K562 (cell line): ENCODE measurements at regions not wholly inside any gene's neighbourhood (a gene's known extent, or its start where the extent isn't known, plus 50 kb on each side); places are given as distances from the start of the nearest gene placed in this dataset.

Experiments
- EZH2 ChIP-seq: IDR thresholded peaks from 2 replicates; pipeline ENCODE4 v1.6.1; 2012; ENCODE audit warnings: low read depth, mild to moderate bottlenecking, inconsistent platforms, low read length, borderline replicate concordance
- XRCC4 ChIP-seq: IDR thresholded peaks from one replicate; pipeline ENCODE4 v1.6.1; 2011; ENCODE audit not compliant: insufficient read depth, insufficient read length; ENCODE audit errors: extremely low read depth
- ZSCAN32 ChIP-seq: fragments of 450-650 bp; formaldehyde crosslinking; IDR thresholded peaks from 2 replicates; pipeline ENCODE4 v1.4.0; 2020; ENCODE audit warnings: mild to moderate bottlenecking, moderate library complexity
- TF ChIP-seq, protein P1 (sequence below), 3 experiments: fragments of 200-800 bp in 1 of 3; sonication (Bioruptor generic) in 1 of 3; sonication (generic) in 1 of 3; formaldehyde crosslinking in 1 of 3; IDR thresholded peaks; 2 replicates each; pipeline versions ENCODE4 v1.6.1 to v1.8.0; 2016 to 2022; ENCODE audit warnings: mild to moderate bottlenecking in 2 of 3, missing compliant biosample characterization in 2 of 3, missing genetic modification characterization in 2 of 3, missing genetic modification reagents in 1 of 3

DNA sequence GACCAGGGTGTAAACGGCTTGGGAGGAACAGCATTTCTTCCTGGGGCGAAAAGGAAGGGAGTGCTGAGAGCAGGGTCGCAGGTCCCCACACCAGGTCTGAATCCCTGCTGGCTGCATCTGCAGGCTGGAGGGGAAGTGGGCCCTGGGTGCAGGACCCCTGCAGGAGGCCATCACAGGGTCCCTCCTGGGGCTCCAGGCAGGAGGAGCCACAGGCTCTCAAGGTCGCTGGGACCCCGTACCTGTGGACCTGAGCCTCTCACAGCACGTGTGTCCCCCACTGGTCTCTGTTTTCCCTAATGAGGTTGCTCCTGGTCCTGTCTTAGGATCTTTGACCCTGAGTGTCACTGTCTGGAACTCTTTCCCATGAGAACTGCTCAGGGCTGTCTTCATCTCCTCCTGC lies 147.8 kb upstream of the ZNF236 start:
- TF ChIP-seq ZSCAN32 (CRISPR knock-in tag) (no peak), XRCC4 (no peak), EZH2 (no peak)
- TF ChIP-seq, protein P1, sequence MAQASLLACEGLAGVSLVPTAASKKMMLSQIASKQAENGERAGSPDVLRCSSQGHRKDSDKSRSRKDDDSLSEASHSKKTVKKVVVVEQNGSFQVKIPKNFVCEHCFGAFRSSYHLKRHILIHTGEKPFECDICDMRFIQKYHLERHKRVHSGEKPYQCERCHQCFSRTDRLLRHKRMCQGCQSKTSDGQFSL (CRISPR knock-in tag; IDR thresholded peaks at IDR 0.05) = no peak
- TF ChIP-seq, protein P1 (tag; IDR thresholded peaks at IDR 0.05) = no peak
